Hematopoietic multipotent progenitor cell treated with erythropoietin and hydrocortisone succinate and interleukin-3 and kit ligand, for 15 days (in vitro differentiated cells): ENCODE measurements at regions not wholly inside any gene's neighbourhood (a gene's known extent, or its start where the extent isn't known, plus 50 kb on each side); places are given as distances from the start of the nearest gene placed in this dataset.
"Not testable (repeated sequence)": the region's sequence is repeated elsewhere in the genome, so short reads cannot be mapped to it uniquely, and the experiment has no call there.

Source experiments
- DNase-seq: peaks from one replicate; pipeline ENCODE4 v3.0.0-alpha.2; 2015; ENCODE audit warnings: low spot score

GRCh38 chr6:140772576-140772975, 1360.1 kb upstream of the GJE1 start:
- DNase-seq, result no peak

DNA sequence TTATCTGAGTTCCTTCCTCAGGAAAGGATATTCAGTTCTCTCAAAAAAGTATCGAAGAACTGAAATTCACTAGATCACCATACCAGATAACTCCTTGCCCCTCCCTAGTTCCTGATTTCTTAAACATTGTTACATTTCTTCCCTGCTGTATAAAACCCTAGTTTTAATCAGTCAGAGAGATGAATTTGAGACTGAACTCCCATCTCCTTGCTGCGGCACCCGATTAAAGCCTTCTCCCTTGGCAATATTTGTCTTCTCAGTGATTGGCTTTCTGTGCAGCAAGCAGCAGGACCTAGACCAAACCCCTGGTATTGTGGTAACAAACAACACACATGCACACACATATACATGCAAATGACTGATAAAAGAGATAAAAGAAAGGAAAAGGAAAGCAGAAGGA, 1364.6 kb upstream of the GJE1 start:
- no peak for DNase-seq

DNA sequence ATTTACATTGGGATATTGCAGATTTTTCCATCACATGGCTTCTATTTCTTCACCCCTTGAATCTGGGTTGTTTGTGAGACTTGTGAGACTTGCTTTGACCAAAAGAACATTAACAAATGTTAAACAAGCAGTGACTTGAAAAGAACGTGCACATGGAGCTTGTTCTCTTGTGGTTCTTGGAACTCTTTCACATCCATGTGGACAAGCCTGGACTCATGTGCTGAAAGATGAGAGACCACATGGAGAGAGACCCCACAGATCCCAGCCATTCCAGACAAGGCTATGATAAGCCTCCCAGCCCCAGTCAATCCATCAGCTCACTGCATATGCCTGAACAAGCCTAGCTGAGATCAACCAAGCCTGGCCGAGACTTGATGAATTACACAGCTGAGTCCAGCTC, 1365.7 kb upstream of the GJE1 start:
- no peak for DNase-seq

GRCh38 chr6:140758169-140758877, 1374.4 kb upstream of the GJE1 start:
- DNase-seq, result no peak

- no peak for DNase-seq
These were observed 1377.8 kb upstream of the CITED2 start for GRCh38 chr6:140752234-140752633.

- DNase-seq, result no peak
These were observed 1372.7 kb upstream of the CITED2 start for GRCh38 chr6:140747114-140747513.

DNA sequence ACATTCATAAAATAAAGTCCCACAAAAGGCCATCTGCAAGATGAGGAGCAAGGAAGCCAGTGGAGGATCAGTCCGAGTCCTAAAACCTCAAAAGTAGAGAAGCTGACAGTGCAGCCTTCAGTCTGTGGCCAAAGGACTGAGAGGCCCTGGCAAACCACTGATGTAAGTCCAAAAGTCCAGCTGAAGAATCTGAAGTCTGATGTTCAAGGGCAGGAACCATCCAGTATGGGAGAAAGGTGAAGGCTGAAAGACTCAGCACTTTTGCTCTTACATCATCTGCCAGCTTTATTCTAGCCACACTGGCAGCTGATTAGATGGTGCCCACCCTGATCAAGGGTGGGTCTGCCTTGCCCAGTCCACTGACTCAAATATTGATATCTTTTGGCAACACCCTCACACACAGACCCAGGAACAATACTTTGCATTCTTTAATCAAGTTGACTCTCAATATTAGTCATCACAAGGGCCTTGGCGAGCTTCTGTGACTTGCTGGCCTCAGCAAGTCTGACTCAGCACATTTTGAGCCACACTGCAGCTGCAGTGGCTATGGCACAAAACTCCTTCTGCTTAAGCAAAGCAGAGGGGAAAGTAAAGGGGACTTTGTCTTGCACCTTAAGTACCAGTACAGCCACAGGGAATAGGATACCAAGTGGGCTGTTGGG, 1370.3 kb upstream of the CITED2 start:
- DNase-seq, result no peak

DNA sequence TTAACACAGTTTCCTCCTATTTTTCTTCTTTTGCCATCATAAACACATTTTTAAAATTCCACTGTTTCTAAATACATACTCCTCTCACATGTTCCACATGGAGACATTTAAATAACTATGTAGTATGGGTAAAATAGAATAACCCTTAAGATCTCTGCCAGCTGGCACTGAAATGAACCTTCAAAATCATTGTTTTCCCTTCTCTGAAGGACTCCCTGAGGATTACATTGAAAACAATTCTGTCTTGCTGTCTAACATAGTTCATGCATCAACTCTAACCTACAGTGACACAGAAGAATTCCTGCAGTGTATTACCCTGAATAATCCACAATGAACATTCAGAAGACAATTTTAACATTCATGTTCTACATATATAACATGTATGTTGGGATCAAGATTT, 1361.8 kb upstream of the CITED2 start:
- no peak for DNase-seq

GRCh38 chr6:140732991-140733390, 1358.5 kb upstream of the CITED2 start:
- DNase-seq, result no peak

DNA sequence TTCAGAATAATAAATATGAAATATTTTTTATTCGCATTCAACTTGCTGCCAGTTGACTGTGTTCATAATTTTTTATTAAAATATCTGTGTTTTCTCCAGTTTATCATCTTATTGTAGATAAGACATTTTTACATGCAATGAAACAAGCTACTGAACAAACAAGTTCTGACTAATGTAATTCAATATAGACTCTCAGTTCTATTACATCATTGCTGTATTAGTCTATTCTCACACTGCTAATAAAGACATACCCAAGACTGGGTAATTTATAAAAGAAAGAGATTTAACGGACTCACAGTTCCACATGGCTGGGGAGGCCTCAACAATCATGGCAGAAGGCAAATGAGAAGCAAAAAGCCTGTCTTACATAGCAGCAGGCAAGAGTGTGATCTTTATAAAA, 1357.7 kb upstream of the CITED2 start:
- no peak for DNase-seq

DNA sequence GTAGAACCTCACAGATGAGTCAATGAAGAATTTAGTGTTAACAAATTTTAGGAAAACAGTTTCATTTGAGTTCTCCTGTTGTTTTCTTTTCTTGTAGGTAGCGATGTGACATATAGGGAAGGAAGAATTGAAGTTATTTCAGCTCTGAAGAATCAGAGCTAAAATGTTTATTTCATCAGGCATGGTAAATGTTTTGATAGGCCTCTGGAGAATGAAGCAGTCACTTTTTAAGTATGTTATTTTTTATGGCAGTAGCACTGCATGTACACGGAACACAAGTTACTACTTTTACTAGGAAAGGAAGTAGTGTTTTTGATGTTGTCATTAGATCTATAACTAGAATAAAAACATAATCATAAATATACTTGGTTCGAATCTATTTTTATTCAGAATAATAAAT, 1357.3 kb upstream of the CITED2 start:
- no peak for DNase-seq

DNA sequence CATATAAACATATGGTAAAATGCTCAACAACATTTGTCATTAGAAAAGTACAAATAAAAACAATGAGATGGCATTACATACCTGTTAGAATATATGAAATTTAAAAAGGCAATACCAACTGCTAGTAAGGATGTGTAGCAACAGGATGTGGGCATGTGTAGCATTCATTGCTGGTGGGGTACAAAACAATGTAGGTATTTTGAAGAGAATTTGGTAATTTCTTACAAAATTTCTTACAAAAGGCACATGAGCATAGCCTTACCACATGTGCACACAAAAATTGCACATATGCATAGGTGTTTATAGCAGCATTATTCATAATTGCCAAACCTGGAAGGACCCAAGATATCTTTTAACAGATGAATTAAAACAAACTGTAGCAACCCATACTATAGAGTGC, 1355.1 kb upstream of the CITED2 start:
- no peak for DNase-seq

GRCh38 chr6:140718021-140718420, 1343.6 kb upstream of the CITED2 start:
- no peak for DNase-seq

DNA sequence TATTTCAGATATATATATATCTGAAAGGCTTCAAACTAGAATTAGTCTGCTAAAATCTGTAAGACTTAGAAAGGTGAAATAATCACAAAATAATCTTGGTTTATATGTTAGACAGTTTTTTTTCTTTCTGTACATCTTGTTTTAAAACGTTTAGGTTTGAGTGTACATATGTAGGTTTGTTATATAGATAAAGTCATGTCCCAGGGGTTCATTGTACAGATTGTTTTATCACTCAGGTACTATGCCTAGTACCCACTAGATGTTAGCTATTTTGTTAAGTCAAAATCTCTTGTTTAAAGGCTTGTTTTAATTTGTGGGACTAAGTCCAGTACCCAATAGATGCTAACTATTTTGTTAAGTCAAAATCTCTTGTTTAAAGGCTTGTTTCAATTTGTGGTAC, 1339.0 kb upstream of the CITED2 start:
- DNase-seq, result no peak

GRCh38 chr6:140711019-140711613, 1336.7 kb upstream of the CITED2 start:
- no peak for DNase-seq

DNA sequence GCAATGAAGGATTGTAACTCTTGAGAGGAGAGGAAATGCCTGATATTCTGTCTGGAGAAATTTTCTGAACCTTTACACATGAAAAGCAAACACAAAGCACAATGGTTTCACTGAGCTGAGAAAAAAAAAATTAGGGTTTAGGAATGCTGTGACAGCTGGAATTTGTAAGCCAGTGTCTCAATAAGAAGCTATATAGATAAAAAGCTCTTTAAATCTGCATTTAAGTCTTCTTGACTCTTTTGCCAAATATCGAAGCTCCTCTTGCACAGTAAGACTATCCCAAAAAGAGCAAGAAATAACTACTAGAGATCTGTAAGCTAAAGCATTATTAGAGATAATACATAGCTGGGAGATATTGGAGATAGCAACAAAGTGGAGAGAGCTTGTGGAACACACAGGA, 1334.0 kb upstream of the CITED2 start:
- DNase-seq, result no peak

GRCh38 chr6:140704008-140704407, 1329.6 kb upstream of the CITED2 start:
- DNase-seq, result not testable (repeated sequence)

GRCh38 chr6:140697585-140697984, 1323.1 kb upstream of the CITED2 start:
- no peak for DNase-seq

GRCh38 chr6:140684776-140685550, 1310.5 kb upstream of the CITED2 start:
- DNase-seq, result no peak

DNA sequence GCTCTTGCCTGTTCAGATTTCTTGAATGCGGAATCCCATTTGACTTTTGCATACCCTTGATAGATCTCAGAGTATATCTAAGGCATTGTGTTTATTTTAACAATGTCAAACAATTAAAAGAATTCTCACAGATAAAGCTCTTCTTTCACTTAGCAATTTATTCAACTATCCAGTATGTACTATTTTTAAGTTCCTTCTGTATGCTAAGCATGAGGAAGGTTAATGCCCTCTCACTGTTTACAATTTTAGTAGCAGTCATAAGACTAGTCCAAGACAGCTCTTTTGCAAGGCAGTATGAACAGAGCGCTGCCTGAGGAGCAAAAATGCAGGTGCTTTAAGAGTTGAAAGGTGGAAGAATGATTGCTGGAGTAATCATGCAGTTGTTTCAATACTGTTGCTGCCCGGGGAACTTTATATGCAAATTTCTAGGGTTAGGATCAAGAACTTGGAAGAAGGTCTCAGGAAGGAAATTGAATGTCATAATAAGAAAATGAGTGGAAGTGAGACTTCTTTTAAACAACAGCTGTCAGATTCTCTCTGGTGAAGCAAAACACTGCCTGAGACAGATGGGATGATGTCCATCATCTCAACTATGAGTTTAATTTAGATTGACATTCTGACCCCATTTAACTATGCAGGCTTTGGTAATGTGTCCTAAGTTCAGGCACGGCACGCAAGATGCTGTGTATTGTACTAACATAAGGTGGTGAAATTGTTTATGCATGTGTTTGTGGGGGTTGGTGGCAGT, 1303.5 kb upstream of the CITED2 start:
- DNase-seq, result no peak

GRCh38 chr6:140671926-140672325, 1297.5 kb upstream of the CITED2 start:
- DNase-seq, result no peak

- DNase-seq, result no peak
These were observed 1295.6 kb upstream of the CITED2 start for GRCh38 chr6:140670021-140670420.
